SK-N-SH treated with all-trans-retinoic acid at 6 μM for 48 hours (cell line): ENCODE measurements at regions not wholly inside any gene's neighbourhood (a gene's known extent, or its start where the extent isn't known, plus 50 kb on each side); places are given as distances from the start of the nearest gene placed in this dataset.
"Not testable (repeated sequence)": the region's sequence is repeated elsewhere in the genome, so short reads cannot be mapped to it uniquely, and the experiment has no call there.

Source experiments
- BACH2 ChIP-seq: fragments of 250-450 bp; sonication (Bioruptor Pico); IDR thresholded peaks from 2 replicates; pipeline ENCODE4 v1.9.0; 2021; ENCODE audit warnings: mild to moderate bottlenecking, borderline replicate concordance
- RARB ChIP-seq: fragments of 250-450 bp; sonication (Bioruptor Pico); IDR thresholded peaks from 2 replicates; pipeline ENCODE4 v1.8.0; 2021; ENCODE audit warnings: mild to moderate bottlenecking, moderate library complexity
- SNAI2 ChIP-seq: fragments of 250-450 bp; sonication (Bioruptor Pico); IDR thresholded peaks from 2 replicates; pipeline ENCODE4 v1.5.0; 2020; ENCODE audit warnings: mild to moderate bottlenecking, moderate library complexity
- TOX ChIP-seq: fragments of 250-450 bp; sonication (Bioruptor Pico); IDR thresholded peaks from 2 replicates; pipeline ENCODE4 v1.8.0; 2021; ENCODE audit warnings: mild to moderate bottlenecking, moderate library complexity, borderline replicate concordance
- TSHZ2 ChIP-seq: fragments of 250-450 bp; sonication (Bioruptor Pico); IDR thresholded peaks from 2 replicates; pipeline ENCODE4 v1.5.0; 2020; ENCODE audit warnings: mild to moderate bottlenecking, moderate library complexity
- ZFP3 ChIP-seq: fragments of 250-450 bp; sonication (Bioruptor Pico); IDR thresholded peaks from 2 replicates; pipeline ENCODE4 v1.5.0; 2020; ENCODE audit warnings: mild to moderate bottlenecking, moderate library complexity
- ZFP30 ChIP-seq: fragments of 450-650 bp; formaldehyde crosslinking; IDR thresholded peaks from 2 replicates; pipeline ENCODE4 v1.5.0; 2022; ENCODE audit warnings: mild to moderate bottlenecking, moderate library complexity
- ZNF565 ChIP-seq: fragments of 450-650 bp; formaldehyde crosslinking; conservative IDR thresholded peaks from 2 replicates; pipeline ENCODE4 v1.5.0; 2020; ENCODE audit warnings: low read depth, mild to moderate bottlenecking, moderate library complexity
- ZNF70 ChIP-seq: fragments of 450-650 bp; formaldehyde crosslinking; IDR thresholded peaks from 2 replicates; pipeline ENCODE4 v1.5.0; 2020; ENCODE audit warnings: mild to moderate bottlenecking, moderate library complexity
- ZNF8 ChIP-seq: fragments of 450-650 bp; formaldehyde crosslinking; IDR thresholded peaks from 2 replicates; pipeline ENCODE4 v1.5.0; 2020; ENCODE audit warnings: mild to moderate bottlenecking, moderate library complexity
- TF ChIP-seq, protein P1 (sequence below): fragments of 250-450 bp; sonication (Bioruptor Pico); IDR thresholded peaks from 2 replicates; pipeline ENCODE4 v1.5.1; 2021; ENCODE audit warnings: mild to moderate bottlenecking, moderate library complexity

GRCh38 chr3:197359476-197359875, 61.1 kb upstream of the DLG1 start:
- not testable (repeated sequence) for TF ChIP-seq ZNF8 (CRISPR knock-in tag); ZNF70; TOX; TSHZ2 (CRISPR knock-in tag); ZNF565 (CRISPR knock-in tag); SNAI2 (CRISPR knock-in tag); BACH2 (CRISPR knock-in tag); RARB (CRISPR knock-in tag); ZFP3 (CRISPR knock-in tag); ZFP30
- TF ChIP-seq, protein P1, sequence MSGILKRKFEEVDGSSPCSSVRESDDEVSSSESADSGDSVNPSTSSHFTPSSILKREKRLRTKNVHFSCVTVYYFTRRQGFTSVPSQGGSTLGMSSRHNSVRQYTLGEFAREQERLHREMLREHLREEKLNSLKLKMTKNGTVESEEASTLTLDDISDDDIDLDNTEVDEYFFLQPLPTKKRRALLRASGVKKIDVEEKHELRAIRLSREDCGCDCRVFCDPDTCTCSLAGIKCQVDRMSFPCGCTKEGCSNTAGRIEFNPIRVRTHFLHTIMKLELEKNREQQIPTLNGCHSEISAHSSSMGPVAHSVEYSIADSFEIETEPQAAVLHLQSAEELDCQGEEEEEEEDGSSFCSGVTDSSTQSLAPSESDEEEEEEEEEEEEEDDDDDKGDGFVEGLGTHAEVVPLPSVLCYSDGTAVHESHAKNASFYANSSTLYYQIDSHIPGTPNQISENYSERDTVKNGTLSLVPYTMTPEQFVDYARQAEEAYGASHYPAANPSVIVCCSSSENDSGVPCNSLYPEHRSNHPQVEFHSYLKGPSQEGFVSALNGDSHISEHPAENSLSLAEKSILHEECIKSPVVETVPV: not testable (repeated sequence)
